ENCODE measurements at regions not wholly inside any gene's neighbourhood (a gene's known extent, or its start where the extent isn't known, plus 50 kb on each side); places are given as distances from the start of the nearest gene placed in this dataset.

- 90% methylated on average over 3 of the region's 7 CpGs for WGBS (ENCODE audit: insufficient coverage)
- CTCF ChIA-PET, result no interaction called here
- Histone ChIP-seq H3K27me3 (replicated peaks in 2 of 5; ENCODE audit: control insufficient read depth in 4 of 5, insufficient read depth in 5 of 5, low read length in 4 of 5) (no peaks in the 10 kb centered on the region), H3K27ac (ENCODE audit: insufficient read depth in 1 of 2, low read depth in 1 of 2, low read length in 2 of 2, poor library complexity in 1 of 2, severe bottlenecking in 2 of 2) (no peak overlapping the region), H3K9me3 (ENCODE audit: control extremely low read depth in 1 of 5, control insufficient read depth in 4 of 5, insufficient read depth in 2 of 5, low read depth in 1 of 5, low read length in 4 of 5) (peaks cover 0 to 2% (median 0%) of the 10 kb centered on the region in 5 experiments), H3K36me3 (ENCODE audit: control insufficient read depth in 4 of 4, insufficient read depth in 4 of 4, low read length in 3 of 4) (no peaks in the 10 kb centered on the region), H3K4me1 (ENCODE audit: control extremely low read depth in 1 of 4, control insufficient read depth in 4 of 4, insufficient read depth in 4 of 4, low read length in 3 of 4) (no peaks in the 10 kb centered on the region), H3K4me3 (ENCODE audit: control insufficient read depth in 1 of 7, extremely low read depth in 1 of 7, insufficient read depth in 4 of 7, low read depth in 2 of 7, low read length in 6 of 7) (no peak overlapping the region)
- POLR2A ChIA-PET, result no interaction called here
- DNase-seq, result no peak
These were observed 491.1 kb upstream of the EYS start for GRCh38 chr6:66198062-66198624.

- Histone ChIP-seq H3K9me3 (ENCODE audit: control extremely low read depth in 1 of 5, control insufficient read depth in 4 of 5, insufficient read depth in 2 of 5, low read depth in 1 of 5, low read length in 4 of 5) (peaks cover 0 to 1% (median 0%) of the 10 kb centered on the region in 5 experiments), H3K27ac (ENCODE audit: insufficient read depth in 1 of 2, low read depth in 1 of 2, low read length in 2 of 2, poor library complexity in 1 of 2, severe bottlenecking in 2 of 2) (no peak overlapping the region), H3K4me3 (ENCODE audit: control insufficient read depth in 1 of 7, extremely low read depth in 1 of 7, insufficient read depth in 4 of 7, low read depth in 2 of 7, low read length in 6 of 7) (no peak overlapping the region), H3K36me3 (ENCODE audit: control insufficient read depth in 4 of 4, insufficient read depth in 4 of 4, low read length in 3 of 4) (no peaks in the 10 kb centered on the region), H3K4me1 (ENCODE audit: control extremely low read depth in 1 of 4, control insufficient read depth in 4 of 4, insufficient read depth in 4 of 4, low read length in 3 of 4) (no peaks in the 10 kb centered on the region), H3K27me3 (replicated peaks in 2 of 5; ENCODE audit: control insufficient read depth in 4 of 5, insufficient read depth in 5 of 5, low read length in 4 of 5) (no peaks in the 10 kb centered on the region)
- POLR2A ChIA-PET, result no interaction called here
- DNase-seq, result no peak
- 87% methylated on average over 5 of the region's 5 CpGs for WGBS (ENCODE audit: insufficient coverage)
- CTCF ChIA-PET, result no interaction called here
These were observed 483.8 kb upstream of the EYS start for GRCh38 chr6:66190858-66191257.

GRCh38 chr6:66189915-66190314 is 482.9 kb upstream of the EYS start:
- WGBS (ENCODE audit: insufficient coverage), result no CpG with 5 or more reads among the region's 3 CpGs
- Histone ChIP-seq H3K4me1 (ENCODE audit: control extremely low read depth in 1 of 4, control insufficient read depth in 4 of 4, insufficient read depth in 4 of 4, low read length in 3 of 4) (no peaks in the 10 kb centered on the region), H3K27me3 (replicated peaks in 2 of 5; ENCODE audit: control insufficient read depth in 4 of 5, insufficient read depth in 5 of 5, low read length in 4 of 5) (no peaks in the 10 kb centered on the region), H3K36me3 (ENCODE audit: control insufficient read depth in 4 of 4, insufficient read depth in 4 of 4, low read length in 3 of 4) (no peaks in the 10 kb centered on the region), H3K9me3 (ENCODE audit: control extremely low read depth in 1 of 5, control insufficient read depth in 4 of 5, insufficient read depth in 2 of 5, low read depth in 1 of 5, low read length in 4 of 5) (peaks cover 0 to 1% (median 0%) of the 10 kb centered on the region in 5 experiments), H3K4me3 (ENCODE audit: control insufficient read depth in 1 of 7, extremely low read depth in 1 of 7, insufficient read depth in 4 of 7, low read depth in 2 of 7, low read length in 6 of 7) (no peak overlapping the region), H3K27ac (ENCODE audit: insufficient read depth in 1 of 2, low read depth in 1 of 2, low read length in 2 of 2, poor library complexity in 1 of 2, severe bottlenecking in 2 of 2) (no peak overlapping the region)
- ChIA-PET CTCF (no interaction called here), POLR2A (no interaction called here)
- DNase-seq, result no peak

- Histone ChIP-seq H3K9me3 (ENCODE audit: control extremely low read depth in 1 of 5, control insufficient read depth in 4 of 5, insufficient read depth in 2 of 5, low read depth in 1 of 5, low read length in 4 of 5) (peaks cover 0 to 1% (median 0%) of the 10 kb centered on the region in 5 experiments), H3K4me3 (ENCODE audit: control insufficient read depth in 1 of 7, extremely low read depth in 1 of 7, insufficient read depth in 4 of 7, low read depth in 2 of 7, low read length in 6 of 7) (no peak overlapping the region), H3K27me3 (replicated peaks in 2 of 5; ENCODE audit: control insufficient read depth in 4 of 5, insufficient read depth in 5 of 5, low read length in 4 of 5) (no peaks in the 10 kb centered on the region), H3K4me1 (ENCODE audit: control extremely low read depth in 1 of 4, control insufficient read depth in 4 of 4, insufficient read depth in 4 of 4, low read length in 3 of 4) (no peaks in the 10 kb centered on the region), H3K36me3 (ENCODE audit: control insufficient read depth in 4 of 4, insufficient read depth in 4 of 4, low read length in 3 of 4) (no peaks in the 10 kb centered on the region), H3K27ac (ENCODE audit: insufficient read depth in 1 of 2, low read depth in 1 of 2, low read length in 2 of 2, poor library complexity in 1 of 2, severe bottlenecking in 2 of 2) (no peak overlapping the region)
- DNase-seq, result no peak
- ChIA-PET POLR2A (no interaction called here), CTCF (no interaction called here)
- no CpG with 5 or more reads among the region's 2 CpGs for WGBS (ENCODE audit: insufficient coverage)
These were observed 479.7 kb upstream of the EYS start for GRCh38 chr6:66186756-66187155.

GRCh38 chr6:66184091-66184490 is 477.1 kb upstream of the EYS start:
- H3K27ac ChIP-seq (ENCODE audit: insufficient read depth in 1 of 2, low read depth in 1 of 2, low read length in 2 of 2, poor library complexity in 1 of 2, severe bottlenecking in 2 of 2), result no peak overlapping the region
- no peaks in the 10 kb centered on the region for H3K36me3 ChIP-seq (ENCODE audit: control insufficient read depth in 4 of 4, insufficient read depth in 4 of 4, low read length in 3 of 4)
- H3K27me3 ChIP-seq (replicated peaks in 2 of 5; ENCODE audit: control insufficient read depth in 4 of 5, insufficient read depth in 5 of 5, low read length in 4 of 5), result no peaks in the 10 kb centered on the region
- 100% methylated on average over 1 of the region's 1 CpG for WGBS (ENCODE audit: insufficient coverage)
- no peak for DNase-seq
- no peak overlapping the region for H3K4me3 ChIP-seq (ENCODE audit: control insufficient read depth in 1 of 7, extremely low read depth in 1 of 7, insufficient read depth in 4 of 7, low read depth in 2 of 7, low read length in 6 of 7)
- CTCF ChIA-PET, result no interaction called here
- POLR2A ChIA-PET, result no interaction called here
- H3K4me1 ChIP-seq (ENCODE audit: control extremely low read depth in 1 of 4, control insufficient read depth in 4 of 4, insufficient read depth in 4 of 4, low read length in 3 of 4), result no peaks in the 10 kb centered on the region
- H3K9me3 ChIP-seq (ENCODE audit: control extremely low read depth in 1 of 5, control insufficient read depth in 4 of 5, insufficient read depth in 2 of 5, low read depth in 1 of 5, low read length in 4 of 5), result peaks cover 0 to 1% (median 0%) of the 10 kb centered on the region in 5 experiments

GRCh38 chr6:66179361-66179760 is 472.3 kb upstream of the EYS start:
- ChIA-PET POLR2A (no interaction called here), CTCF (no interaction called here)
- Histone ChIP-seq H3K27ac (ENCODE audit: insufficient read depth in 1 of 2, low read depth in 1 of 2, low read length in 2 of 2, poor library complexity in 1 of 2, severe bottlenecking in 2 of 2) (no peak overlapping the region), H3K4me3 (ENCODE audit: control insufficient read depth in 1 of 7, extremely low read depth in 1 of 7, insufficient read depth in 4 of 7, low read depth in 2 of 7, low read length in 6 of 7) (no peak overlapping the region), H3K9me3 (ENCODE audit: control extremely low read depth in 1 of 5, control insufficient read depth in 4 of 5, insufficient read depth in 2 of 5, low read depth in 1 of 5, low read length in 4 of 5) (peaks cover 0 to 2% (median 0%) of the 10 kb centered on the region in 5 experiments), H3K4me1 (ENCODE audit: control extremely low read depth in 1 of 4, control insufficient read depth in 4 of 4, insufficient read depth in 4 of 4, low read length in 3 of 4) (no peaks in the 10 kb centered on the region), H3K27me3 (replicated peaks in 2 of 5; ENCODE audit: control insufficient read depth in 4 of 5, insufficient read depth in 5 of 5, low read length in 4 of 5) (no peaks in the 10 kb centered on the region), H3K36me3 (ENCODE audit: control insufficient read depth in 4 of 4, insufficient read depth in 4 of 4, low read length in 3 of 4) (no peaks in the 10 kb centered on the region)
- WGBS (ENCODE audit: insufficient coverage), result 100% methylated on average over 1 of the region's 3 CpGs
- no peak for DNase-seq

GRCh38 chr6:66173587-66173986 is 466.6 kb upstream of the EYS start:
- H3K27ac ChIP-seq (ENCODE audit: insufficient read depth in 1 of 2, low read depth in 1 of 2, low read length in 2 of 2, poor library complexity in 1 of 2, severe bottlenecking in 2 of 2), result no peak overlapping the region
- H3K4me3 ChIP-seq (ENCODE audit: control insufficient read depth in 1 of 7, extremely low read depth in 1 of 7, insufficient read depth in 4 of 7, low read depth in 2 of 7, low read length in 6 of 7), result no peak overlapping the region
- CTCF ChIA-PET, result no interaction called here
- H3K9me3 ChIP-seq (ENCODE audit: control extremely low read depth in 1 of 5, control insufficient read depth in 4 of 5, insufficient read depth in 2 of 5, low read depth in 1 of 5, low read length in 4 of 5), result peaks cover 0 to 9% (median 2%) of the 10 kb centered on the region in 5 experiments
- DNase-seq, result no peak
- POLR2A ChIA-PET, result no interaction called here
- no peaks in the 10 kb centered on the region for H3K27me3 ChIP-seq (replicated peaks in 2 of 5; ENCODE audit: control insufficient read depth in 4 of 5, insufficient read depth in 5 of 5, low read length in 4 of 5)
- WGBS (ENCODE audit: insufficient coverage), result 92% methylated on average over 6 of the region's 6 CpGs
- no peaks in the 10 kb centered on the region for H3K4me1 ChIP-seq (ENCODE audit: control extremely low read depth in 1 of 4, control insufficient read depth in 4 of 4, insufficient read depth in 4 of 4, low read length in 3 of 4)
- no peaks in the 10 kb centered on the region for H3K36me3 ChIP-seq (ENCODE audit: control insufficient read depth in 4 of 4, insufficient read depth in 4 of 4, low read length in 3 of 4)

All from common myeloid progenitor, CD34-positive (primary cell).